RWPE2 (cell line): ENCODE measurements at regions not wholly inside any gene's neighbourhood (a gene's known extent, or its start where the extent isn't known, plus 50 kb on each side); places are given as distances from the start of the nearest gene placed in this dataset.

Experiments used
- ATAC-seq: fragments of 200-7000 bp; cut with Tn5 transposase; 3 replicates; pipeline ENCODE4 v1.9.1; 2021; ENCODE audit warnings: low read depth
- DNase-seq: peaks from one replicate; pipeline ENCODE4 v3.0.0-alpha.2; 2020; ENCODE audit warnings: low spot score
- H3K27ac ChIP-seq: fragments of 450-650 bp; 2 replicates; pipeline ENCODE4 v1.5.1; 2017; ENCODE audit warnings: mild to moderate bottlenecking; ENCODE audit not compliant: poor library complexity, severe bottlenecking
- H3K27me3 ChIP-seq: fragments of 250-450 bp; sonication (Bioruptor Pico); 2 replicates; pipeline ENCODE4 v1.5.1; 2021; ENCODE audit warnings: mild to moderate bottlenecking, moderate library complexity; ENCODE audit not compliant: insufficient read depth, poor library complexity, severe bottlenecking
- H3K36me3 ChIP-seq: fragments of 250-450 bp; sonication (Bioruptor Pico); 2 replicates; pipeline ENCODE4 v1.5.1; 2020; ENCODE audit warnings: low read depth, mild to moderate bottlenecking, moderate library complexity
- H3K4me1 ChIP-seq: fragments of 250-450 bp; sonication (Bioruptor Pico); 2 replicates; pipeline ENCODE4 v1.5.1; 2021; ENCODE audit warnings: mild to moderate bottlenecking, moderate library complexity; ENCODE audit not compliant: insufficient read depth, poor library complexity, severe bottlenecking
- H3K4me3 ChIP-seq: fragments of 250-450 bp; sonication (Bioruptor Pico); 2 replicates; pipeline ENCODE4 v1.5.1; 2021; ENCODE audit warnings: mild to moderate bottlenecking, moderate library complexity; ENCODE audit not compliant: severe bottlenecking
- H3K9me3 ChIP-seq: fragments of 250-450 bp; sonication (Bioruptor Pico); 2 replicates; pipeline ENCODE4 v1.5.1; 2021; ENCODE audit warnings: mild to moderate bottlenecking, moderate library complexity; ENCODE audit not compliant: severe bottlenecking
- TF ChIP-seq, protein P1 (sequence below): fragments of 450-650 bp; IDR thresholded peaks from one replicate; pipeline ENCODE4 v1.5.1; 2017; ENCODE audit warnings: mild to moderate bottlenecking, moderate library complexity; ENCODE audit not compliant: poor library complexity, severe bottlenecking

DNA sequence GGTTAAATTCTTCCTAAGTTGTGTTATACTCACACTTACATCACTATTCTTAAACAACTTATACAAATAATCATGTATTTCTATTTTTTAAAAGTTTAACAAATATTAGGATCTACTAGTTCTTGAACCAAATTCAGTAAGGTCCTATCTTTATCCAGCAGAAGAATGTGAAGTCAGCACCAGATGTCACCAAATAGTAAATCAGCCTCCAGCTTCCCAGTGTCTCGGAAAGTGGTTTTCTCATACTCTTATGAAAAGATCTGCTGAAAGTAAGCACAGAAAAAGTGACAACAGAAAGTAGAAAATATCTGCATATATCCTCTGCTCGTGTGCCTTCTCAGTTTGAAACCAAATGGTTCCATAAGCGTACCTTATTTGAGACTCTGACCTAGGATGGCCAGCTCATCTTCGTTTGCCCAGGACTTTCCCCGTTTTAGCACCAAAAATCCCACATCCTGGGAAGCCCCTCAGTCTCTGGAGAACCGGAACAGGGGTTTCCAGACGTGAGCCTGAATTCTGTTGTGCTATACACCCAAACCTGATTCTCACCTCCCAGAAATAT, 98.0 kb upstream of the DCLK2 start:
- H3K4me3 ChIP-seq: no peak overlapping the region
- no peaks in the 10 kb centered on the region for H3K9me3 ChIP-seq
- no peaks in the 10 kb centered on the region for H3K27me3 ChIP-seq
- H3K36me3 ChIP-seq: no peaks in the 10 kb centered on the region
- no peaks in the 10 kb centered on the region for H3K4me1 ChIP-seq
- TF ChIP-seq, protein P1, sequence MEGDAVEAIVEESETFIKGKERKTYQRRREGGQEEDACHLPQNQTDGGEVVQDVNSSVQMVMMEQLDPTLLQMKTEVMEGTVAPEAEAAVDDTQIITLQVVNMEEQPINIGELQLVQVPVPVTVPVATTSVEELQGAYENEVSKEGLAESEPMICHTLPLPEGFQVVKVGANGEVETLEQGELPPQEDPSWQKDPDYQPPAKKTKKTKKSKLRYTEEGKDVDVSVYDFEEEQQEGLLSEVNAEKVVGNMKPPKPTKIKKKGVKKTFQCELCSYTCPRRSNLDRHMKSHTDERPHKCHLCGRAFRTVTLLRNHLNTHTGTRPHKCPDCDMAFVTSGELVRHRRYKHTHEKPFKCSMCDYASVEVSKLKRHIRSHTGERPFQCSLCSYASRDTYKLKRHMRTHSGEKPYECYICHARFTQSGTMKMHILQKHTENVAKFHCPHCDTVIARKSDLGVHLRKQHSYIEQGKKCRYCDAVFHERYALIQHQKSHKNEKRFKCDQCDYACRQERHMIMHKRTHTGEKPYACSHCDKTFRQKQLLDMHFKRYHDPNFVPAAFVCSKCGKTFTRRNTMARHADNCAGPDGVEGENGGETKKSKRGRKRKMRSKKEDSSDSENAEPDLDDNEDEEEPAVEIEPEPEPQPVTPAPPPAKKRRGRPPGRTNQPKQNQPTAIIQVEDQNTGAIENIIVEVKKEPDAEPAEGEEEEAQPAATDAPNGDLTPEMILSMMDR: no peak
- ATAC-seq (no peak), DNase-seq (no peak)
- no peak overlapping the region for H3K27ac ChIP-seq

- Histone ChIP-seq H3K36me3 (no peaks in the 10 kb centered on the region), H3K9me3 (no peaks in the 10 kb centered on the region), H3K27ac (no peak overlapping the region), H3K4me3 (no peak overlapping the region), H3K27me3 (no peaks in the 10 kb centered on the region), H3K4me1 (no peaks in the 10 kb centered on the region)
- DNase-seq (no peak), ATAC-seq (no peak)
- TF ChIP-seq, protein P1: peak; percentile 84
Observed at GRCh38 chr4:149980941-149981340, 97.3 kb upstream of the DCLK2 start.

- no peaks in the 10 kb centered on the region for H3K36me3 ChIP-seq
- H3K27me3 ChIP-seq: no peaks in the 10 kb centered on the region
- H3K4me1 ChIP-seq: no peaks in the 10 kb centered on the region
- ATAC-seq (no peak), DNase-seq (no peak)
- no peak overlapping the region for H3K27ac ChIP-seq
- H3K9me3 ChIP-seq: no peaks in the 10 kb centered on the region
- no peak overlapping the region for H3K4me3 ChIP-seq
- TF ChIP-seq, protein P1: no peak
Observed at GRCh38 chr4:149983401-149983800, 94.8 kb upstream of the DCLK2 start.

GRCh38 chr4:149983931-149984330, 94.3 kb upstream of the DCLK2 start:
- H3K27me3 ChIP-seq: no peaks in the 10 kb centered on the region
- no peaks in the 10 kb centered on the region for H3K36me3 ChIP-seq
- ATAC-seq: no peak
- no peaks in the 10 kb centered on the region for H3K9me3 ChIP-seq
- H3K4me3 ChIP-seq: no peak overlapping the region
- TF ChIP-seq, protein P1: no peak
- no peak for DNase-seq
- H3K4me1 ChIP-seq: no peaks in the 10 kb centered on the region
- H3K27ac ChIP-seq: no peak overlapping the region

- DNase-seq (no peak), ATAC-seq (no peak)
- TF ChIP-seq, protein P1: no peak
- no peaks in the 10 kb centered on the region for H3K9me3 ChIP-seq
- H3K36me3 ChIP-seq: no peaks in the 10 kb centered on the region
- H3K27me3 ChIP-seq: no peaks in the 10 kb centered on the region
- H3K4me1 ChIP-seq: no peaks in the 10 kb centered on the region
- no peak overlapping the region for H3K4me3 ChIP-seq
- no peak overlapping the region for H3K27ac ChIP-seq
Observed at GRCh38 chr4:149985981-149986380, 92.3 kb upstream of the DCLK2 start.
